ENCODE measurements at regions not wholly inside any gene's neighbourhood (a gene's known extent, or its start where the extent isn't known, plus 50 kb on each side); places are given as distances from the start of the nearest gene placed in this dataset.
A peak's percentile ranks its signal among the peaks of the same experiment; 100 is the strongest.

DNA sequence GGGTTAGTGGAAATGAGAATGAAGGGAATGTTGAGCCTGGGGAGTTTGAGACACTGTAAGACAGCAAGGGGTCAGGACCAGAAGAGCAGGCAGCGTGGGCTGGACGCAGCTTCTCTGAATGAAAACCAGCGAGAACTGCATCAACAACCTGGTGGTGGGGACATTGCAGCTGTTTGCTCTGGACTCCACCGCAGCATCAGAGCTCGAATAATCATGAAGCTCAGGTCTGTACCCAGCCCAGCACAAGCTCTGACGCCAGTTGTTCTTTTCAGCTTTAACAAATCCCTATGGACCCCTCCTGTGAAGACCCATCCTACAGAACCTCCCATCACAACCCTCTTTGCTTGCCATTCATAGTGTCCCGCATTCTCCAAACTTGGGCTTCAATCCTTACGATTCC is 106.8 kb upstream of the PNPLA4 start:
- H3K36me3 ChIP-seq (ENCODE audit: low read depth, missing control alignments), result no peaks in the 10 kb centered on the region
- H3K27me3 ChIP-seq, result no peaks in the 10 kb centered on the region
- 63 to 75% methylated on average over 5 to 8 of the region's 8 CpGs for WGBS, 2 donors
- intact Hi-C loops (cut with DNase I; ENCODE audit: low total_unique reads), result no loop called here
- TF ChIP-seq POLR2A (IDR thresholded peaks at IDR 0.05), result no peak
- TF ChIP-seq, protein P1, sequence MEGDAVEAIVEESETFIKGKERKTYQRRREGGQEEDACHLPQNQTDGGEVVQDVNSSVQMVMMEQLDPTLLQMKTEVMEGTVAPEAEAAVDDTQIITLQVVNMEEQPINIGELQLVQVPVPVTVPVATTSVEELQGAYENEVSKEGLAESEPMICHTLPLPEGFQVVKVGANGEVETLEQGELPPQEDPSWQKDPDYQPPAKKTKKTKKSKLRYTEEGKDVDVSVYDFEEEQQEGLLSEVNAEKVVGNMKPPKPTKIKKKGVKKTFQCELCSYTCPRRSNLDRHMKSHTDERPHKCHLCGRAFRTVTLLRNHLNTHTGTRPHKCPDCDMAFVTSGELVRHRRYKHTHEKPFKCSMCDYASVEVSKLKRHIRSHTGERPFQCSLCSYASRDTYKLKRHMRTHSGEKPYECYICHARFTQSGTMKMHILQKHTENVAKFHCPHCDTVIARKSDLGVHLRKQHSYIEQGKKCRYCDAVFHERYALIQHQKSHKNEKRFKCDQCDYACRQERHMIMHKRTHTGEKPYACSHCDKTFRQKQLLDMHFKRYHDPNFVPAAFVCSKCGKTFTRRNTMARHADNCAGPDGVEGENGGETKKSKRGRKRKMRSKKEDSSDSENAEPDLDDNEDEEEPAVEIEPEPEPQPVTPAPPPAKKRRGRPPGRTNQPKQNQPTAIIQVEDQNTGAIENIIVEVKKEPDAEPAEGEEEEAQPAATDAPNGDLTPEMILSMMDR (IDR thresholded peaks at IDR 0.05), result no peak
- H3K9me3 ChIP-seq, result no peaks in the 10 kb centered on the region
- no peaks in the 10 kb centered on the region for H3K4me1 ChIP-seq
- no peak overlapping the region for H3K4me3 ChIP-seq
- peak; percentile 13 for DNase-seq
- H3K27ac ChIP-seq, result no peak overlapping the region

DNA sequence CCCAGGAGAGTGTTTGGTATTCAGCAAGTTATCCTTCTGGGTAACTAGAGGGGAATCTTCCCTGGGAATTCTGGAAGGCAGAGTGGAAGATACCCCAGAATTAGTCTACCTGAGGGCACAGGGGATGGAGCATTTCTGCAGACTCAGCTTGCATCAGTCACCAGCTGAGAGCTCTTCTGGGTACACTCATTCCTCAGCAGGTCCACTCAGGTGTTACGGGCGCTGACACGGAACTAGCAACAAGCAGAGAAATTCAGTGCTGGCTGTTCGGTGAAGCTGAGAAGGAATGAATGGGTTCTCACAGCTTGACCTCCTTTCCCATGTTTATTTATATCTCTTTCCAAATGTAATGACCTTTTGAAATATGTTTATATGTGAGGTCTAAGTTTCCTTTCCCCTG is 106.0 kb upstream of the PNPLA4 start:
- no peak for TF ChIP-seq POLR2A (IDR thresholded peaks at IDR 0.05)
- TF ChIP-seq, protein P1 (IDR thresholded peaks at IDR 0.05), result no peak
- Histone ChIP-seq H3K9me3 (no peaks in the 10 kb centered on the region), H3K4me1 (no peaks in the 10 kb centered on the region), H3K36me3 (ENCODE audit: low read depth, missing control alignments) (no peaks in the 10 kb centered on the region), H3K27me3 (no peaks in the 10 kb centered on the region), H3K4me3 (no peak overlapping the region), H3K27ac (no peak overlapping the region)
- intact Hi-C loops (cut with DNase I; ENCODE audit: low total_unique reads), result no loop called here
- 73 to 78% methylated on average over 4 of the region's 4 CpGs for WGBS, 2 donors
- no peak for DNase-seq

DNA sequence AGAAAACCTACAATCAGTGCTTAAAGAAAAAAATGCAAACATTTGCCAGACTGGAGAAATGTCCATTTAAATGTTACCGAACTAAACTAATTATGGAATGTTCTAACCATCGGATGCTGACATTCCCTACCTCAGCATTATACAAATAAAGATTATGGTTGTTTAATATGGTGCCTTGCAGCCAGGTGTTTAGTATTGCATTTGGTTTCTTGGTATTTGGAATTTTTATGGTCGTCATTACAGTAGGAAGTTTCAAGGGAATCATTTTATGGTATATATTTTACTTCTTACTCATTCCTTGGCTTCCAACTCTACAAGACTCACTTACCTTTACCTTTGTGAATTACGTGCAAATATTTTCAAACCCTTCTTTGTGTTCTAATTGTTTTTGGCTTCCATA is 103.1 kb upstream of the PNPLA4 start:
- H3K4me3 ChIP-seq, result no peak overlapping the region
- no peaks in the 10 kb centered on the region for H3K36me3 ChIP-seq (ENCODE audit: low read depth, missing control alignments)
- intact Hi-C loops (cut with DNase I; ENCODE audit: low total_unique reads), result no loop called here
- H3K27me3 ChIP-seq, result no peaks in the 10 kb centered on the region
- DNase-seq, result no peak
- TF ChIP-seq, protein P1 (IDR thresholded peaks at IDR 0.05), result no peak
- no peak for TF ChIP-seq POLR2A (IDR thresholded peaks at IDR 0.05)
- H3K9me3 ChIP-seq, result no peaks in the 10 kb centered on the region
- H3K27ac ChIP-seq, result no peak overlapping the region
- WGBS, 2 donors, result 84 to 86% methylated on average over 4 of the region's 4 CpGs
- H3K4me1 ChIP-seq, result no peaks in the 10 kb centered on the region

DNA sequence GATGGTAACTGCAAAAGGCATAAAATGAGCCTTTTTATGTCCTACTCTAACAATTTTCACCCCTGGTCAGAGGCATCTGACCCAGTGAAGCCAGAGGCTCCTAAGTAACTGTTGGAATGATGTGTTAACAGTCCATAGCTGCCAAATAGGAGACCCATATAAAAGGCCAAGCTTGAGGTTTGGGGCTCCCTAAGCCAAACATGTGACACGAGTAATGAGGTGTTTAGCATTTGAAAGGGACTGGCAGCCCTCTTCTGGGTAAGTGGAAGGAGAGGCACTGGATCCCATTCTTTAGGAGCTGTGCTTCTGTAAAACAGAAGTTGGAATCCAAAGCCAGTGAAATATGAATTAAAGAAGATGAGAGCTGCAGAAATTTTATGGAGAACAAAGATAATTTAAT is 100.6 kb upstream of the PNPLA4 start:
- TF ChIP-seq, protein P1 (IDR thresholded peaks at IDR 0.05), result no peak
- TF ChIP-seq POLR2A (IDR thresholded peaks at IDR 0.05), result no peak

DNA sequence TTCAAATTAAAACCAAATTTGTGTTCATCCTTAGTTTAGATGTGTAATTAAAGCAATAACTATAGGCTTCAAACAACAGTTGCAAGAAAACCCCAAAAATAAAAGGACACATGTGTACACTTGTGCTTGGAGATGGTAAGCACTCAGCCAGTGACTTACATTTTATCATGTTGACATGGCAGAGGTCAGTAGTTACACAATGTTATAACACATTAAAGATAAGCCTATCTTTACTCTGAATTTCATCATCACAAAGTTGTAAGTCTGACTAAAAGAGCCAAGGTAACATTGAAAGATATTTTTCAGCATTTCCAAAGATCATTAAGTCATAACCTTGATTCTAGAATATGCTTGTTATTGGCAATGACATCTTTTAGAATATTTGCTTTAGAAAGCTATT is 98.5 kb upstream of the PNPLA4 start:
- H3K27ac ChIP-seq, result no peak overlapping the region
- H3K4me1 ChIP-seq, result no peaks in the 10 kb centered on the region
- DNase-seq, result no peak
- no peak overlapping the region for H3K4me3 ChIP-seq
- no peaks in the 10 kb centered on the region for H3K27me3 ChIP-seq
- no peaks in the 10 kb centered on the region for H3K9me3 ChIP-seq
- intact Hi-C loops (cut with DNase I; ENCODE audit: low total_unique reads), result no loop called here
- no peaks in the 10 kb centered on the region for H3K36me3 ChIP-seq (ENCODE audit: low read depth, missing control alignments)
- no peak for TF ChIP-seq POLR2A (IDR thresholded peaks at IDR 0.05)
- TF ChIP-seq, protein P1 (IDR thresholded peaks at IDR 0.05), result no peak

More for the DNA sequence above, 100.6 kb upstream of the PNPLA4 start:
- Histone ChIP-seq H3K9me3 (no peaks in the 10 kb centered on the region), H3K27me3 (no peaks in the 10 kb centered on the region), H3K4me3 (no peak overlapping the region), H3K4me1 (no peaks in the 10 kb centered on the region), H3K36me3 (ENCODE audit: low read depth, missing control alignments) (no peaks in the 10 kb centered on the region), H3K27ac (no peak overlapping the region)
- intact Hi-C loops (cut with DNase I; ENCODE audit: low total_unique reads), result no loop called here
- 44% methylated on average over 1 of the region's 1 CpG; no CpG with 5 or more reads in 1 of the 2 donors for WGBS, 2 donors
- no peak for DNase-seq
